ENCODE measurements at regions not wholly inside any gene's neighbourhood (a gene's known extent, or its start where the extent isn't known, plus 50 kb on each side); places are given as distances from the start of the nearest gene placed in this dataset.

DNA sequence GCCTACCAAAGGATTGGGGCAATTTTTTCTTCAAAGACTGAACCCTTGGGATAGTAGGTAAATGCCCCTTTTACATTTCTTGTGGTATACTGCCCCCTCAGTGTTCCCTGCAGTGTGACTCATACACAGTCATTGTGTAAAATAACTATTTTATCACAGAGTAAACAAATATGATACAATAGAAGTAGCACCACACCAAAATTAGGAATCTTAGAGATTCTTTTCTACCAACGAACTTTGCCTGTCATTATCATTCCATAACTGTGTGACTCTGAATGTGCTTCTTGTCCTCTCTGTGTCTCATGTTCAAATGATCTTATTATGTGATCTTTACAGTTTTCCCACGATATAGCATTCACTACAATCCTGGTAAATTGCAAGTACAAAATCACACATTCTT, 517.0 kb downstream of the ZIC3 start:
- TF ChIP-seq CTCF (IDR thresholded peaks at IDR 0.05; ENCODE audit: low read length) = no peak
- TF ChIP-seq EZH2 (IDR thresholded peaks at IDR 0.05; ENCODE audit: borderline replicate concordance, low read length) = no peak
